Progenitor cell of endocrine pancreas (in vitro differentiated cells): ENCODE measurements at regions not wholly inside any gene's neighbourhood (a gene's known extent, or its start where the extent isn't known, plus 50 kb on each side); places are given as distances from the start of the nearest gene placed in this dataset.

ENCODE experiments used
- DNase-seq: peaks from one replicate; pipeline ENCODE4 v3.0.0; 2021; ENCODE audit warnings: low spot score; ENCODE audit not compliant: unreplicated experiment
- H3K27ac Mint-ChIP-seq: 2 replicates; pipeline ENCODE4 v1.8.0; 2021; ENCODE audit warnings: mild to moderate bottlenecking, moderate library complexity, mixed read lengths
- H3K27me3 Mint-ChIP-seq: 2 replicates; pipeline ENCODE4 v1.8.0; 2021; ENCODE audit warnings: mixed read lengths
- H3K36me3 Mint-ChIP-seq: 2 replicates; pipeline ENCODE4 v1.8.0; 2022; ENCODE audit warnings: mixed read lengths; ENCODE audit not compliant: insufficient read depth
- H3K4me1 Mint-ChIP-seq: 2 replicates; pipeline ENCODE4 v1.8.0; 2021; ENCODE audit warnings: low read depth, mixed read lengths
- H3K4me3 Mint-ChIP-seq: 2 replicates; pipeline ENCODE4 v1.8.0; 2021; ENCODE audit warnings: low read depth, mild to moderate bottlenecking, moderate library complexity, mixed read lengths
- H3K9me3 Mint-ChIP-seq: 2 replicates; pipeline ENCODE4 v1.8.0; 2021; ENCODE audit warnings: low read depth, mixed read lengths
- CTCF ChIP-seq: fragments of 200-600 bp; sonication (generic); IDR thresholded peaks from one replicate; pipeline ENCODE4 v1.5.0; 2021; ENCODE audit warnings: antibody characterized with exemption, mild to moderate bottlenecking; ENCODE audit not compliant: unreplicated experiment

GRCh38 chr7:49294611-49295010, 370.3 kb downstream of the CDC14C start:
- no peak for DNase-seq
- H3K4me1 Mint-ChIP-seq = no peaks in the 10 kb centered on the region
- no peak overlapping the region for H3K4me3 Mint-ChIP-seq
- no peak overlapping the region for H3K27ac Mint-ChIP-seq
- H3K36me3 Mint-ChIP-seq = no peaks in the 10 kb centered on the region
- TF ChIP-seq CTCF = no peak
- no peaks in the 10 kb centered on the region for H3K9me3 Mint-ChIP-seq
- no peaks in the 10 kb centered on the region for H3K27me3 Mint-ChIP-seq

- DNase-seq = no peak
- H3K27me3 Mint-ChIP-seq = no peaks in the 10 kb centered on the region
- no peak overlapping the region for H3K4me3 Mint-ChIP-seq
- H3K9me3 Mint-ChIP-seq = no peaks in the 10 kb centered on the region
- H3K36me3 Mint-ChIP-seq = no peaks in the 10 kb centered on the region
- H3K4me1 Mint-ChIP-seq = no peaks in the 10 kb centered on the region
- no peak for TF ChIP-seq CTCF
- H3K27ac Mint-ChIP-seq = no peak overlapping the region
Observed at GRCh38 chr7:49295146-49295545, 370.8 kb downstream of the CDC14C start.

- Mint-ChIP-seq H3K9me3 (no peaks in the 10 kb centered on the region), H3K36me3 (no peaks in the 10 kb centered on the region), H3K27me3 (no peaks in the 10 kb centered on the region), H3K4me1 (no peaks in the 10 kb centered on the region), H3K27ac (no peak overlapping the region), H3K4me3 (no peak overlapping the region)
- DNase-seq = no peak
- TF ChIP-seq CTCF = no peak
Observed at GRCh38 chr7:49297958-49298357, 373.6 kb downstream of the CDC14C start.

- Mint-ChIP-seq H3K27me3 (no peaks in the 10 kb centered on the region), H3K27ac (no peak overlapping the region), H3K9me3 (no peaks in the 10 kb centered on the region), H3K4me1 (no peaks in the 10 kb centered on the region), H3K4me3 (no peak overlapping the region), H3K36me3 (no peaks in the 10 kb centered on the region)
- TF ChIP-seq CTCF = no peak
- DNase-seq = no peak
Observed at GRCh38 chr7:49308787-49309186, 384.4 kb downstream of the CDC14C start.

- no peak overlapping the region for H3K4me3 Mint-ChIP-seq
- no peaks in the 10 kb centered on the region for H3K36me3 Mint-ChIP-seq
- peaks cover 5% of the 10 kb centered on the region for H3K4me1 Mint-ChIP-seq
- no peak overlapping the region for H3K27ac Mint-ChIP-seq
- H3K9me3 Mint-ChIP-seq = no peaks in the 10 kb centered on the region
- DNase-seq = no peak
- no peaks in the 10 kb centered on the region for H3K27me3 Mint-ChIP-seq
- no peak for TF ChIP-seq CTCF
Observed at GRCh38 chr7:49320083-49320482, 395.7 kb downstream of the CDC14C start.
